Astrocyte (in vitro differentiated cells and primary cell): ENCODE measurements at regions not wholly inside any gene's neighbourhood (a gene's known extent, or its start where the extent isn't known, plus 50 kb on each side); places are given as distances from the start of the nearest gene placed in this dataset.

ENCODE experiments used
- EZH2 ChIP-seq: IDR thresholded peaks from 2 replicates; pipeline ENCODE4 v1.6.1; 2012; ENCODE audit warnings: mild to moderate bottlenecking, low read length, inconsistent platforms; ENCODE audit not compliant: insufficient read depth
- TF ChIP-seq, protein P1 (sequence below): IDR thresholded peaks from 2 replicates; pipeline ENCODE4 v1.5.1; 2011; ENCODE audit warnings: low read depth, mild to moderate bottlenecking, inconsistent platforms, low read length, moderate library complexity; ENCODE audit not compliant: insufficient read depth

DNA sequence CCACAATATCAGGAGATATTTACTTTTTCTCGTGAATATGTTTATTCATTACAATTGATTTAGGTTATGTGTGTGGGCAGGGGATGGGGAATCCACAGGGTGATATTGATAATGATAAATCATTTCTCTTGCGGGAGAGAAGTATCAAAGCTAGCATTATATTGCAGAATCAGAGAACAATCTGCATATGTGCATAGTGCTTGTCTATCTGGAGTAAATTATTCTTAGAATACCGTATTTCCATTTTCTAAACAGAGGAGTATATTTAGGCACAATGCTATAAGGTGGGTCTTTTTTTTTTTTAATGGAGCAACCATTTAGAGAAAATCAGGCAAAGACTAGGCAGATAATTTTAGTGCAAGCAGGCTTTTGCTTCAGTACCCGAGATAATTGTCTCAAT is 166.0 kb upstream of the ARX start:
- TF ChIP-seq, protein P1, sequence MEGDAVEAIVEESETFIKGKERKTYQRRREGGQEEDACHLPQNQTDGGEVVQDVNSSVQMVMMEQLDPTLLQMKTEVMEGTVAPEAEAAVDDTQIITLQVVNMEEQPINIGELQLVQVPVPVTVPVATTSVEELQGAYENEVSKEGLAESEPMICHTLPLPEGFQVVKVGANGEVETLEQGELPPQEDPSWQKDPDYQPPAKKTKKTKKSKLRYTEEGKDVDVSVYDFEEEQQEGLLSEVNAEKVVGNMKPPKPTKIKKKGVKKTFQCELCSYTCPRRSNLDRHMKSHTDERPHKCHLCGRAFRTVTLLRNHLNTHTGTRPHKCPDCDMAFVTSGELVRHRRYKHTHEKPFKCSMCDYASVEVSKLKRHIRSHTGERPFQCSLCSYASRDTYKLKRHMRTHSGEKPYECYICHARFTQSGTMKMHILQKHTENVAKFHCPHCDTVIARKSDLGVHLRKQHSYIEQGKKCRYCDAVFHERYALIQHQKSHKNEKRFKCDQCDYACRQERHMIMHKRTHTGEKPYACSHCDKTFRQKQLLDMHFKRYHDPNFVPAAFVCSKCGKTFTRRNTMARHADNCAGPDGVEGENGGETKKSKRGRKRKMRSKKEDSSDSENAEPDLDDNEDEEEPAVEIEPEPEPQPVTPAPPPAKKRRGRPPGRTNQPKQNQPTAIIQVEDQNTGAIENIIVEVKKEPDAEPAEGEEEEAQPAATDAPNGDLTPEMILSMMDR = no peak
- TF ChIP-seq EZH2 = no peak
